ENCODE measurements at regions not wholly inside any gene's neighbourhood (a gene's known extent, or its start where the extent isn't known, plus 50 kb on each side); places are given as distances from the start of the nearest gene placed in this dataset.
"Not testable (repeated sequence)": the region's sequence is repeated elsewhere in the genome, so short reads cannot be mapped to it uniquely, and the experiment has no call there.

- not testable (repeated sequence) for TF ChIP-seq CTCF (IDR thresholded peaks at IDR 0.05); TCF7L2 (IDR thresholded peaks at IDR 0.05; ENCODE audit: low read depth, low read length); REST (IDR thresholded peaks at IDR 0.05; ENCODE audit: insufficient read depth in 1 of 2, low read depth in 2 of 2, low read length in 1 of 2); SIN3A (IDR thresholded peaks at IDR 0.05; ENCODE audit: borderline replicate concordance, insufficient read depth, low read depth, low read length); POLR2AphosphoS5 (IDR thresholded peaks at IDR 0.05; ENCODE audit: low read depth, low read length)
Observed at GRCh38 chr15:39420853-39421192, 160.1 kb upstream of the THBS1 start.

All from Panc1 (cell line).